ENCODE measurements at regions not wholly inside any gene's neighbourhood (a gene's known extent, or its start where the extent isn't known, plus 50 kb on each side); places are given as distances from the start of the nearest gene placed in this dataset.

GRCh38 chr9:80049096-80049782 is 477.5 kb downstream of the TLE4 start:
- no peak for DNase-seq (ENCODE audit: low spot score in 2 of 2)
- H3K4me3 ChIP-seq (ENCODE audit: low read depth, poor library complexity, severe bottlenecking) = no peak overlapping the region
- WGBS, 2 donors = 65 to 69% methylated on average over 2 of the region's 2 CpGs
- TF ChIP-seq CTCF (IDR thresholded peaks at IDR 0.05) = no peak
- TF ChIP-seq POLR2A (IDR thresholded peaks at IDR 0.05) = no peak
- intact Hi-C loops (cut with DNase I; ENCODE audit: low total_unique reads) = no loop called here

- H3K4me3 ChIP-seq (ENCODE audit: low read depth, poor library complexity, severe bottlenecking) = no peak overlapping the region
- no peak for TF ChIP-seq POLR2A (IDR thresholded peaks at IDR 0.05)
- TF ChIP-seq CTCF (IDR thresholded peaks at IDR 0.05) = no peak
- no peak for DNase-seq (ENCODE audit: low spot score in 2 of 2)
- intact Hi-C loops (cut with DNase I; ENCODE audit: low total_unique reads) = no loop called here
- WGBS, 2 donors = 87 to 88% methylated on average over 2 of the region's 2 CpGs
These were observed 474.7 kb downstream of the TLE4 start for GRCh38 chr9:80046481-80046880.

GRCh38 chr9:80041821-80042220 is 470.1 kb downstream of the TLE4 start:
- H3K4me3 ChIP-seq (ENCODE audit: low read depth, poor library complexity, severe bottlenecking) = no peak overlapping the region
- TF ChIP-seq CTCF (IDR thresholded peaks at IDR 0.05) (no peak), POLR2A (IDR thresholded peaks at IDR 0.05) (no peak)
- intact Hi-C loops (cut with DNase I; ENCODE audit: low total_unique reads) = no loop called here
- DNase-seq (ENCODE audit: low spot score in 2 of 2) = no peak
- 72 to 75% methylated on average over 4 of the region's 4 CpGs for WGBS, 2 donors

- H3K4me3 ChIP-seq (ENCODE audit: low read depth, poor library complexity, severe bottlenecking) = no peak overlapping the region
- TF ChIP-seq POLR2A (IDR thresholded peaks at IDR 0.05) = no peak
- TF ChIP-seq CTCF (IDR thresholded peaks at IDR 0.05) = no peak
- intact Hi-C loops (cut with DNase I; ENCODE audit: low total_unique reads) = no loop called here
- WGBS, 2 donors = 56 to 70% methylated on average over 4 of the region's 4 CpGs
- DNase-seq (ENCODE audit: low spot score in 2 of 2) = no peak
These were observed 468.7 kb downstream of the TLE4 start for GRCh38 chr9:80040457-80040856.

GRCh38 chr9:80030801-80031200 is 459.0 kb downstream of the TLE4 start:
- no peak for DNase-seq (ENCODE audit: low spot score in 2 of 2)
- intact Hi-C loops (cut with DNase I; ENCODE audit: low total_unique reads) = no loop called here
- no peak overlapping the region for H3K4me3 ChIP-seq (ENCODE audit: low read depth, poor library complexity, severe bottlenecking)
- 89 to 93% methylated on average over 2 of the region's 2 CpGs for WGBS, 2 donors
- TF ChIP-seq POLR2A (IDR thresholded peaks at IDR 0.05) = no peak
- TF ChIP-seq CTCF (IDR thresholded peaks at IDR 0.05) = no peak

- DNase-seq (ENCODE audit: low spot score in 2 of 2) = no peak
- 30 to 38% methylated on average over 2 of the region's 2 CpGs for WGBS, 2 donors
- TF ChIP-seq POLR2A (IDR thresholded peaks at IDR 0.05) (no peak), CTCF (IDR thresholded peaks at IDR 0.05) (no peak)
- H3K4me3 ChIP-seq (ENCODE audit: low read depth, poor library complexity, severe bottlenecking) = no peak overlapping the region
- intact Hi-C loops (cut with DNase I; ENCODE audit: low total_unique reads) = no loop called here
These were observed 456.7 kb downstream of the TLE4 start for GRCh38 chr9:80028501-80028900.
